Spinal cord (tissue), 9 donors: ENCODE measurements at regions not wholly inside any gene's neighbourhood (a gene's known extent, or its start where the extent isn't known, plus 50 kb on each side); places are given as distances from the start of the nearest gene placed in this dataset.
"Not testable (repeated sequence)": the region's sequence is repeated elsewhere in the genome, so short reads cannot be mapped to it uniquely, and the experiment has no call there.

Source experiments
- DNase-seq, 6 donors: peaks; one replicate each; pipeline versions ENCODE4 v3.0.0 to v3.0.0-alpha.2; 2013 to 2015; ENCODE audit warnings: low spot score in 6 of 6, low read depth in 4 of 6
- H3K27ac ChIP-seq: one replicate; pipeline ENCODE4 v1.5.1; 2013; ENCODE audit warnings: low read depth, low read length, control low read depth
- H3K27me3 ChIP-seq: one replicate; pipeline ENCODE4 v1.6.1; 2013; ENCODE audit warnings: low read length; ENCODE audit not compliant: control insufficient read depth, insufficient read depth
- H3K36me3 ChIP-seq: one replicate; pipeline ENCODE4 v1.6.1; 2013; ENCODE audit warnings: low read length; ENCODE audit not compliant: control insufficient read depth, insufficient read depth
- H3K4me1 ChIP-seq: one replicate; pipeline ENCODE4 v1.6.1; 2013; ENCODE audit warnings: low read length; ENCODE audit not compliant: control insufficient read depth, insufficient read depth
- H3K4me3 ChIP-seq: one replicate; pipeline ENCODE4 v1.5.1; 2013; ENCODE audit warnings: low read depth, low read length, control low read depth
- H3K9me3 ChIP-seq: one replicate; pipeline ENCODE4 v1.6.1; 2013; ENCODE audit warnings: low read length; ENCODE audit not compliant: control insufficient read depth, insufficient read depth
- WGBS: methylation state at CpG from one replicate; pipeline ENCODE4 v1.1.5; 2013; ENCODE audit warnings: missing lambda C conversion rate; ENCODE audit not compliant: insufficient coverage; 5-methylcytosine and 5-hydroxymethylcytosine counted together
- donor health status: healthy.

- 88% methylated on average over 6 of the region's 6 CpGs for WGBS
- Histone ChIP-seq H3K27me3 (no peaks in the 10 kb centered on the region), H3K9me3 (no peaks in the 10 kb centered on the region), H3K4me1 (no peaks in the 10 kb centered on the region), H3K27ac (no peak overlapping the region), H3K4me3 (no peak overlapping the region), H3K36me3 (no peaks in the 10 kb centered on the region)
- DNase-seq = no peak
Measured at GRCh38 chr3:101970905-101971304, 121.6 kb downstream of the NFKBIZ start.

- whole genome bisulfite sequencing = no CpG with 5 or more reads among the region's 2 CpGs
- Histone ChIP-seq H3K27ac (no peak overlapping the region), H3K27me3 (no peaks in the 10 kb centered on the region), H3K4me1 (no peaks in the 10 kb centered on the region), H3K4me3 (no peak overlapping the region), H3K36me3 (no peaks in the 10 kb centered on the region), H3K9me3 (no peaks in the 10 kb centered on the region)
- DNase-seq = no peak
Measured at GRCh38 chr3:101972430-101973162, 123.3 kb downstream of the NFKBIZ start.

GRCh38 chr3:101973163-101973505, 123.8 kb downstream of the NFKBIZ start:
- Histone ChIP-seq H3K9me3 (no peaks in the 10 kb centered on the region), H3K27ac (no peak overlapping the region), H3K27me3 (no peaks in the 10 kb centered on the region), H3K36me3 (no peaks in the 10 kb centered on the region), H3K4me3 (no peak overlapping the region), H3K4me1 (no peaks in the 10 kb centered on the region)
- no CpG with 5 or more reads among the region's 1 CpG for WGBS
- no peak for DNase-seq

- not testable (repeated sequence) for H3K4me1 ChIP-seq, H3K27ac ChIP-seq, H3K4me3 ChIP-seq, H3K36me3 ChIP-seq, H3K27me3 ChIP-seq, H3K9me3 ChIP-seq, DNase-seq
- WGBS = no CpG with 5 or more reads among the region's 1 CpG
Measured at GRCh38 chr3:101975415-101975814, 126.1 kb downstream of the NFKBIZ start.

GRCh38 chr3:101976473-101976872, 127.2 kb downstream of the NFKBIZ start:
- no peak for DNase-seq
- H3K4me1 ChIP-seq = no peaks in the 10 kb centered on the region
- H3K9me3 ChIP-seq = no peaks in the 10 kb centered on the region
- H3K36me3 ChIP-seq = no peaks in the 10 kb centered on the region
- no CpG with 5 or more reads among the region's 1 CpG for WGBS
- H3K27me3 ChIP-seq = no peaks in the 10 kb centered on the region
- no peak overlapping the region for H3K4me3 ChIP-seq
- H3K27ac ChIP-seq = no peak overlapping the region

GRCh38 chr3:101978348-101978747, 129.0 kb downstream of the NFKBIZ start:
- no CpG with 5 or more reads among the region's 2 CpGs for WGBS
- Histone ChIP-seq H3K27ac (no peak overlapping the region), H3K27me3 (no peaks in the 10 kb centered on the region), H3K4me3 (no peak overlapping the region), H3K9me3 (no peaks in the 10 kb centered on the region), H3K4me1 (no peaks in the 10 kb centered on the region), H3K36me3 (no peaks in the 10 kb centered on the region)
- no peak for DNase-seq

- H3K27me3 ChIP-seq = no peaks in the 10 kb centered on the region
- H3K36me3 ChIP-seq = no peaks in the 10 kb centered on the region
- WGBS = 100% methylated on average over 1 of the region's 3 CpGs
- DNase-seq = no peak
- H3K27ac ChIP-seq = no peak overlapping the region
- no peaks in the 10 kb centered on the region for H3K9me3 ChIP-seq
- H3K4me1 ChIP-seq = no peaks in the 10 kb centered on the region
- no peak overlapping the region for H3K4me3 ChIP-seq
Measured at GRCh38 chr3:101979033-101979432, 129.7 kb downstream of the NFKBIZ start.

GRCh38 chr3:101984356-101984755, 135.0 kb downstream of the NFKBIZ start:
- Histone ChIP-seq H3K4me1 (no peaks in the 10 kb centered on the region), H3K4me3 (no peak overlapping the region), H3K27ac (no peak overlapping the region), H3K36me3 (no peaks in the 10 kb centered on the region), H3K9me3 (no peaks in the 10 kb centered on the region), H3K27me3 (no peaks in the 10 kb centered on the region)
- DNase-seq = no peak
- 86% methylated on average over 3 of the region's 4 CpGs for WGBS

- Histone ChIP-seq H3K4me3 (no peak overlapping the region), H3K4me1 (no peaks in the 10 kb centered on the region), H3K36me3 (no peaks in the 10 kb centered on the region), H3K27me3 (no peaks in the 10 kb centered on the region), H3K9me3 (no peaks in the 10 kb centered on the region), H3K27ac (no peak overlapping the region)
- no peak for DNase-seq
- WGBS = 92% methylated on average over 3 of the region's 3 CpGs
Measured at GRCh38 chr3:101988596-101988995, 139.3 kb downstream of the NFKBIZ start.

- Histone ChIP-seq H3K4me3 (no peak overlapping the region), H3K9me3 (no peaks in the 10 kb centered on the region), H3K36me3 (no peaks in the 10 kb centered on the region), H3K27ac (no peak overlapping the region), H3K27me3 (no peaks in the 10 kb centered on the region), H3K4me1 (no peaks in the 10 kb centered on the region)
- no CpG with 5 or more reads among the region's 5 CpGs for WGBS
- DNase-seq = no peak
Measured at GRCh38 chr3:101989578-101990200, 140.4 kb downstream of the NFKBIZ start.
